Activated T-cell treated with anti-CD3 and anti-CD28 coated beads for 24 hours (primary cell): ENCODE measurements at regions not wholly inside any gene's neighbourhood (a gene's known extent, or its start where the extent isn't known, plus 50 kb on each side); places are given as distances from the start of the nearest gene placed in this dataset.

Experiments used
- DNase-seq: peaks from one replicate; pipeline ENCODE4 v3.0.0-alpha.2; 2020; ENCODE audit warnings: low read depth

GRCh38 chr15:25959100-25959499 is 96.0 kb upstream of the ATP10A start:
- no peak for DNase-seq

GRCh38 chr15:25955628-25956027 is 92.5 kb upstream of the ATP10A start:
- no peak for DNase-seq

GRCh38 chr15:25954398-25954797 is 91.3 kb upstream of the ATP10A start:
- DNase-seq: no peak

- no peak for DNase-seq
Observed at GRCh38 chr15:25950014-25950413, 86.9 kb upstream of the ATP10A start.

GRCh38 chr15:25947323-25948314 is 84.5 kb upstream of the ATP10A start:
- DNase-seq: no peak

- DNase-seq: no peak
Observed at GRCh38 chr15:25946241-25946805, 83.2 kb upstream of the ATP10A start.

GRCh38 chr15:25944386-25944785 is 81.3 kb upstream of the ATP10A start:
- DNase-seq: no peak

- DNase-seq: no peak
Observed at GRCh38 chr15:25943831-25944230, 80.7 kb upstream of the ATP10A start.

GRCh38 chr15:25939122-25939521 is 76.0 kb upstream of the ATP10A start:
- no peak for DNase-seq

GRCh38 chr15:25937796-25938195 is 74.7 kb upstream of the ATP10A start:
- DNase-seq: no peak

- DNase-seq: no peak
Observed at GRCh38 chr15:25936004-25936403, 72.9 kb upstream of the ATP10A start.

GRCh38 chr15:25933456-25934158 is 70.5 kb upstream of the ATP10A start:
- DNase-seq: peak; percentile 49

GRCh38 chr15:25932696-25933095 is 69.6 kb upstream of the ATP10A start:
- DNase-seq: no peak

GRCh38 chr15:25931851-25932250 is 68.7 kb upstream of the ATP10A start:
- no peak for DNase-seq

- DNase-seq: no peak
Observed at GRCh38 chr15:25930931-25931330, 67.8 kb upstream of the ATP10A start.
